Activated CD4-positive, alpha-beta T cell treated with anti-CD3 and anti-CD28 coated beads, Interleukin-2, Interleukin-4, amounts not matched to agents 100 ng/mL and 50 ng/mL, durations not matched to agents 16 hours and 8 hours (primary cell): ENCODE measurements at regions not wholly inside any gene's neighbourhood (a gene's known extent, or its start where the extent isn't known, plus 50 kb on each side); places are given as distances from the start of the nearest gene placed in this dataset.

Experiments
- DNase-seq: peaks from one replicate; pipeline ENCODE4 v3.0.0-alpha.2; 2020; ENCODE audit warnings: low spot score

GRCh38 chr3:18044191-18044590 is 301.8 kb upstream of the TBC1D5 start:
- DNase-seq: no peak

GRCh38 chr3:18036450-18036815 is 294.0 kb upstream of the TBC1D5 start:
- DNase-seq: no peak

GRCh38 chr3:18035641-18036449 is 293.4 kb upstream of the TBC1D5 start:
- no peak for DNase-seq

- DNase-seq: no peak
Observed at GRCh38 chr3:18033581-18034108, 291.2 kb upstream of the TBC1D5 start.

DNA sequence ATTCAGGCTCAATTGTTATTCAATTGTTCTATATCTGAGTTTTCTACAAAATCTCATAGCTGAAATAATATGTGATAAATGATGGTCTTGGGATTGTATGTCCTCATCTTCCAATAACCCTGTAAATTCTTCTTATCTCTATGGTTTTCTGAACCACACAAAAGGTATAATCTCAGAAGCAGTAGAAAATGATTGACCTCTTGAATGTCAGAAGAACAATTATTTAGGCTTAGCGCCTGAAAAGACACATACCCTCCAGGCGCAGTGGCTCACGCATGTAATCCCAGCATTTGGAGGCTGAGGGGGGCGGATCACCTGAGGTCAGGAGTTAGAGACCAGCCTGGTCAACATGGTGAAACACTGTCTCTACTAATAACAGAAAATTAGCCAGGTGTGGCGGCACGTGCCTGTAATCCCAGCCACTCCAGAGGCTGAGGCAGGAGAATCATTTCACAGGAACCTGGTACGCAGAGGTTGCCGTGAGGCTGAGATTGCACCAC is 288.0 kb upstream of the TBC1D5 start:
- DNase-seq: no peak

DNA sequence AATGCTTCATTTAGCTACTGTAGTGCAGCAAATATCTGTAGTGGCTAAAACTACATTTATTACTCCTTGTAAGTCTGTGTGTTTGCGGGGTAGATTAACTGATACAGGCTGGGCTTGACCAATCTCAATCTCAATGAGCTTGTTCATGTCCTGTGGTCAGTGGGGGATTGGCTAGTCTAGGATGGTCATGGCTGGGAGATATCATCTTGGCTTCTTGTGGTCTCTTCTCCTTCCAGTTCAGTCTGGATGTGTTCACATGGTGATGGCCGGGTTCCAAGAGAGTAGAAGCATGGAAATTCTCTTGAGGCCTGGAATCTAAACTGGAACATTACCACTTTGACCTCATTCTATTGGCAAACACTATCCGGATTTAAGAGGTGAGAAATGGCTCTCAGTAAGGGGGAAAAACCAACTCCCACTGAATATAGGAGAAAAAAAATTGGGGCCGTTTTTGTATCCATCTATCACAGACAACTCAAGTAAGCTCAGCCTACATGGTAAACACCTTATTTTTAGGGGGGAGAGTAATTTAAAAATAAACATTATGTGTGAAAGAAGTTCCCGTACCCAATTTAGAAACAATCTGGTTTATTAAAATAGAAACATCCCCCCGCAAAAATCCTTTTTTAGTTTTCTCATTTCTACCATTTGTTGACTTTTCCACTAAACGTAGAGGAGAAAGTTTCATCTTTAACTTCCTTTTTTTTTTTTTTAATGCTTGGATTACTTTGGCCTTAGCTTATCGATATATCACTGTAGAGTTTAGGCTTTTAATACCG is 284.9 kb upstream of the TBC1D5 start:
- DNase-seq: no peak

DNA sequence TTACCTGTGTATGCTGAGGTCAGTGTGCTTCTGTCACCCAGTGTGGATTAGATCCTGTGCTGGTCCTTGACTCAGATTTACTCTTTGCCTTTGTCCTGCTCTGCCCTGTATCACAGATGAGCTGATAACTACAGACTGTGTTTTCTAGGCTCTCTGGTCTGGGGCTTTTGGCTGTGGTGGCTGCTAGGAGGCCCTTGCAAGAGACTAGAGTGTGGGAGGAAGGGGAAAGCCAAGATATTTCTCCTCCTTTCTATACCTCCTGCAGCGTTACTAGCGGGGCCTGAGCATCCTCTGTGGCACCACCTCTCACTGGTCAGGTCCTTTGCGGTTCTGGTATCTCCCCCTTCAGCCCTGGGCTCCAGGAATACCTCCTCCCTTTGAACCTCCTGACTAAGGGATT is 282.3 kb upstream of the TBC1D5 start:
- DNase-seq: no peak

DNA sequence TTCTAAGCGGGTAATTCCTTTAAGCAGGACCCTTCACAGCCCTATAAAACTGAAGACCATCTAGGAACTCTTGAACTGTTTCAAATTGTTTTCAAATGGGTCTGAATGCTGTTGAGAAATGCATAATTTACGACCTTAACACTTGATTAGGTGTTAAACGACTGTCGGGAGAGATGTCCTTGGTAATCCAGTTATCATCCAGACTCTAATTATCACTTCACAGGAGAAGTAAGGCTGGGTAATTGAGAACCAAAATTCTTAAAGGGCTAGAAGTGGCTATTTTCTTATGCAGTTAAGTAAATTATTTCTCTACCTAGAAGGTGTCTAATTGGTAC is 276.7 kb upstream of the TBC1D5 start:
- no peak for DNase-seq

DNA sequence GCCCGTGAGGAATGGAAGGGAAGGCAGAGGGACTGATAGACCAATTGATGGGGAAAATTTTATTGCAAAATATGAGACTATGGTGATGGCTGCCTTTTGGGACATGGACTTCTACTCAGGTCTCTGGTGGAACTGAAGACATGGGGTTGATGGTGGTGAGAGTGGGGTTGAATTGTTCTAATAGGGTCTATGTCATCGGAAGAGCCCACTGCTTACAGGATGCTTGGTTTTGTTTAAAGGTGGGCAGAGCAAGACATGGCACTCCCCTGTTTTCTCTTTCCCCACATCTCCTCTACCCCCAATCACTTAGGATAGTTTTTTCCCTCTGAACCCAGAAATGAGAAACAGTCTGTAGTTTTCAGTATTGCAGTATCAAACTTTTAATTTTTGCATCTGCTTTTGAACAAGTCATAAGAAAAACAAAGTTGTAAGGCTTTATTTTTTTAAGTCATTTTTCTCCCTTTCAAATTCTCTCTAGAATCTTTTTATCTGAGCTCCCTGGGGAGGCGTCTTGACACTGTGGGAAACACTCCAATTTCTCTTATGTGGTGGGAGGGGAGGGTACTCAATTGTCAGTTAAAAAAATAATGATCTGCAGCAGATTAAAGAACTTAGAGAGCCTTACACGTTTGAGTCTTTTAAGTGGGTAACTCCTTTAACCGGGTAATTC is 276.2 kb upstream of the TBC1D5 start:
- DNase-seq: no peak

DNA sequence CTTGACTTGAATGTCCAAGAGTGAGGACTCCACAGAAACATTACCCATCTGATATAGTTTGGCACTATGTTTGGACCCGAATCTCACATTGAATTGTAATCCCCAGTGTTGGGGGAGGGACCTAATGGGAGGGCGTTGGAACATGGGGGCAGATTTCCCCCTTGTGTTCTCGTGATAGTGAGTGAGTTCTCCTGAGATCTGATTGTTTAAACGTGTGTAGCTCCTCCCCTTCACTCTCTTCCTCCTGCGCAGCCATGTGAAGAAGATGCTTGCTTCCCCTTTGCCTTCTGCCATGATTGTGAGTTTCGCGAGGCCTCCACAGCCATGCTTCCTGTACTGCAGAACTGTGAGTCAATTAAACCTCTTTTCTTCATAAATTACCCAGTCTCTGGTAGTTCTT is 273.9 kb upstream of the TBC1D5 start:
- no peak for DNase-seq

DNA sequence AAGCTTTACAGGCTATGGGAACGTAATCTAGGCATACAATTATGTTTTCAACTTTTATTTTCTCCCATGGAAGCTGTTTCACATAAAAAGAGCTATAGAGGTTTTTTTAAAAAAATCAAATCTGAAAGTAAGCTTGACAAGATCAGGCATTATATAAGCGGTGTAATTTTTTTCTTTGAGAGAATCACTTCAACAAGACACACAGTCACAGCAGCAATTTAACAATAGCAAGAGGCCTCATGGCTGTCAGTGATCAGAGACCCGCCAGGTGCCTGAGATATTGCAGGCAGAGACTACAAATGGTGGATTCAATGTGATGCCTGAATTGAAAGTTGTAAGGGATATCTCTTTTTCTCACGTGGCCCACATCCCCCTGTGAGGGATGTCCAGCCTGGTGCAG is 270.5 kb upstream of the TBC1D5 start:
- no peak for DNase-seq

DNA sequence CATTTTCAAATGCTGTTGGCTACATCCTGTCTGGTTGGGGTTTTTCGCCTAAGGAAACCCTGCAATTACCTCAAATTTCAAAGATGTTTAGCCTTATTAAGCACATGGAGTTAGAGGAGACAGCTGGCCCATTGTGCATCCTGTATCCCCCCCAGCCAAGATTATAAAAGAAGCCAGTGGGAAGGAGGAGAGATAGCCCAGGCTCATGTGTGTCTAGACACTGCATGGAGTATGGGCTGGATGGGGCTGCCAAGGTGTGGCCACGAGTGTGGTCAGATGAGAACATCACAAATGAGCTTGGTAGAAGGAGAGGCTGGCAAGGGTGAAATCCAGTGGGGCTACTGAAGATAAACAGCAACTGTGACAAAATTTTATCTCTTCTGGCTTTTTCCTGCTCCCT is 270.0 kb upstream of the TBC1D5 start:
- no peak for DNase-seq

DNA sequence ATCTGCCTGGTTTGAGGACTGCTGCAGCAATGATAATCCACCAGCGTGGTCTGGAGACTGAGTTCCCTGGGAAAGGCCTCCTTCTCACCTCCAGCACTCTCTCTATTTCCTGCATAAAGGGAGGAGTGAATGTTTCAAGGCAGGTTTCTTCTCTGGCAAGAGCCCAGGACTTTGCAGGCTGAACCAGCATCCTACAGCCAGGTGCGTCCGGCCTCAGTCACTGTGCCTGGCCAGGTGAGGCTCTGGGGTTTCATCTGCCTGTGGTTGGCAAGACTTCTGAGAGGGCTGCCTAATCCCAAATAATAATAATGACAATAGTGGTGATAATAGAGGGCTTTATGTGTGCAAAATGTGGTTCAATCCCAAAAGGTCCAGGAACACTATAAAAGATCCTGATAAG is 269.0 kb upstream of the TBC1D5 start:
- no peak for DNase-seq

DNA sequence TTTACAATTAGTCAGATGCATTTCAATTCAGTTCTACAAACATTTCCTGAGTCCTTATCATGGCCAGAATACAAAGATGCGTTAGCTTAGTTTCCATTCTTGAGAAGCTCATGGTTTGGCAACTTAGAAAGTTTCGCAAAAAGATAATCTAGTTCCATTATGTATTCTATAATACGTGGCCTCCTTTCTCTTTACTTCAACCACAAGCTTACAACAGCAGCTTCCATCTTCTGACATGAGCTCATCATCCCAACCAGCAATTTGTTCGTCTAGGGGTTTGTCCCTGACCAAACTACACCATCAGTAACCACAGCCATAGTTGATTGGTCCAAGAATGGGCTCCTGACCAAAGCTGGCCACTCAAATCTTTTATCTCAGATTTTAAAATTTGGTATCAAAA is 267.6 kb upstream of the TBC1D5 start:
- DNase-seq: no peak

- DNase-seq: no peak
Observed at GRCh38 chr3:18008706-18009368, 266.4 kb upstream of the TBC1D5 start.

GRCh38 chr3:18007980-18008379 is 265.5 kb upstream of the TBC1D5 start:
- DNase-seq: no peak

DNA sequence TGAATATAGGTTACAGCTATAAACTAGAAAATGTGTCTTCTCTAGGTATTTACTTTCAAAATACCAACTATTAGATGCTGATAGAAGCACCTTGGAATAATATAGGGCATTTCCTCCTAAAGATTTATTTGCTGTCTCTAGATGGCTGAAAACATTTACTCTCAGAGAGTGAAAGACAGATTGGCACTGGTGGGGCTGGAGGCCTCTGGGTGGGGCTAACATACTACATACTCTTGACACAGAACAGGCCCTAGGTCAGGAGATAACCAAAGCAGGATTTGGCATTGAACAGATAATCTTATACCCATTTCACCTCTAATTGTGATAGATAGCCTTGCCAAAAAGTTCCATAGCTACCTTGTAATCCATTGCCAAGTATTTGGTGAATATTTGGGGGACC is 253.3 kb upstream of the TBC1D5 start:
- DNase-seq: no peak

DNA sequence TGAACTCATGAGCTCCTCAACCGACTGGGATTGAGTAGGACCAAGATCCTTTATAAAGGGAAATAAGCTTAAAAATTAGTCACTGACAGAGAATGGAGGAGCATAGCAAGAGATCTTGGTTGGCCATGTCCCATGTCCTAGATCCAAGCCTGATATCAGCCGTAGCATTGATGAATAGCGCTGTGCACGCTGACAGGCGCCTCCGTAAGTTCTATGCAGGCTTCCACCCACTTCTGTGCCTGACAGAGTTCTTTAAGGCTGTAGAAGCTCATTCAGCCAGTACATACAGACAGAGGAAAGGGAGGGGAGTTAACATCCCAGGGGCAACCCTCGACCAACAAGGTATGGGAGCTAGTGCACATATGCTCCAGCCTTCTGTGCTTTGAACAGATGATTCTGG is 251.7 kb upstream of the TBC1D5 start:
- DNase-seq: no peak

DNA sequence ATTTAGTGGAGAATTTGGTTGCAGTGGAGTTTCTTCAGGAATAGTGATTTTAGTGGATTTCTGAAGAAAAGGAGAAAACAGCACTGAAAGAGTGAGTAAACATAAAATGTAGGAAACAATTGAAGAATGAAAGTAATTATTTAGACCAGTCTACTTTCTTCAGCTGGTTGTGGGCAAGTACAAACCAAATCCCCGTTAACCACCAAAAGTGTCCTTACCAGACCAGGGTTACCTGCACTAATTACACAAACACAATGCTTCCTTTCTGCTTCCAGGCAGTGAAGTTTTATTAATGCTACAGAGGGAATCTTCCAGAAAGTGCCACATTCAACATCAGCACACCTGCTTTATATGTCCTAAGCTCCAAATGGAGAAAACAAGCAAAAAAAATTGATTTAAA is 248.0 kb upstream of the TBC1D5 start:
- no peak for DNase-seq

GRCh38 chr3:17986348-17986816 is 244.0 kb upstream of the TBC1D5 start:
- DNase-seq: no peak

DNA sequence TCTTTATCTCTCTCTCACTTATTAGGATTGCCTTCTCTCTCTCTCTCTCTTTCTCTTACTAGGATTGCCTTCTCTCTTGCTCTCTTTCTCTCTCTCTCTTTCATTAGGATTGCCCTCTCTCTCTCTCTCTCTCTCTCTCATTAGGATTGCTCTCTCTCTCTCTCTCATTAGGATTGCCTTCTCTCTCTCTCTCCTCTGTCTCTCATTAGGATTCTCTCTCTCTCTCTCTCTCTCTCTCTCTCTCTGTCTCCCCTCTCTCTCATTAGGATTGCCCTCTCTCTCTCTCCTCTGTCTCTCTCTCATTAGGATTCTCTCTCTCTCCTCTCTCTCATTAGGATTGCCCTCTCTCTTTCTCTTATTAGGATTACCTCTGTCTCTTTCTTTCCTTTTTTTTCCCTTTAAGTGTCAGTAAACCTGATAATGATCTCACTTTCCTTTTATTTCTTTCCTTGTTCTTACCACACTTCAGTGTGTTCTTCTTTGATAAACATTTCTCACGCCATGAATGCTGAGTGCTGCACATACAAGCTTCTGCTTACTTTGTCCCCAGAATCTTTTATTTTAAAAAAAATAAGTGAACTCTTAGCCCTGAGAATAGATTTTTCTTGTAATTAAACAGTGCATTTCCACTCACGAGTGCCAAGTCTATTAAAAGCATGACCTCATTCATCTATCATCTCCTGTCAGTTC is 243.4 kb upstream of the TBC1D5 start:
- no peak for DNase-seq

- no peak for DNase-seq
Observed at GRCh38 chr3:17983106-17983505, 240.7 kb upstream of the TBC1D5 start.
